Loucy (cell line): ENCODE measurements at regions not wholly inside any gene's neighbourhood (a gene's known extent, or its start where the extent isn't known, plus 50 kb on each side); places are given as distances from the start of the nearest gene placed in this dataset.

Experiments used
- EZH2phosphoT487 ChIP-seq: fragments of 200-600 bp; IDR thresholded peaks from 2 replicates; pipeline ENCODE4 v1.6.1; 2018; ENCODE audit warnings: antibody characterized with exemption, mild to moderate bottlenecking, moderate library complexity, borderline replicate concordance
- TF ChIP-seq, protein P1 (sequence below): fragments of 200-600 bp; sonication (generic); conservative IDR thresholded peaks from 2 replicates; pipeline ENCODE4 v1.5.1; 2014; ENCODE audit warnings: mild to moderate bottlenecking, antibody characterized with exemption, low read length

DNA sequence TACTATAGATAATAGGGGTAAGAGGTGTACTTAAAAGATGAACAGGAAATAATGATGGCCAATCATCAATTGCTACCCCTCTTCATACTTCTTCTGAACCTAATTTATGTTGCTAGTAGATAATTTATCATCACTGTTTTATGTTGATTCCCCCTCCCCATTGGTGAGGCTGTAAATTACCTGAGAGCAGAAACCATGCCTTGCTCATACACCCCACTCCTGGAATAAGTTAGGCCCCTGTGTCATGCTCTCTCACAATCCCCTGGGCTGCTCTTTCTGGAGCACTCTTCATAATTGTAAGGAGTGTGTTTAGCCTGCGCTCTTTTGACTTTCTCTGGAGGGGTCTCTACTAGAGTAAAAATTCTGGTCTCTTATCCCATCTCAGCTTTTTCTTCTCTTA is 180.7 kb downstream of the PAH start:
- TF ChIP-seq, protein P1, sequence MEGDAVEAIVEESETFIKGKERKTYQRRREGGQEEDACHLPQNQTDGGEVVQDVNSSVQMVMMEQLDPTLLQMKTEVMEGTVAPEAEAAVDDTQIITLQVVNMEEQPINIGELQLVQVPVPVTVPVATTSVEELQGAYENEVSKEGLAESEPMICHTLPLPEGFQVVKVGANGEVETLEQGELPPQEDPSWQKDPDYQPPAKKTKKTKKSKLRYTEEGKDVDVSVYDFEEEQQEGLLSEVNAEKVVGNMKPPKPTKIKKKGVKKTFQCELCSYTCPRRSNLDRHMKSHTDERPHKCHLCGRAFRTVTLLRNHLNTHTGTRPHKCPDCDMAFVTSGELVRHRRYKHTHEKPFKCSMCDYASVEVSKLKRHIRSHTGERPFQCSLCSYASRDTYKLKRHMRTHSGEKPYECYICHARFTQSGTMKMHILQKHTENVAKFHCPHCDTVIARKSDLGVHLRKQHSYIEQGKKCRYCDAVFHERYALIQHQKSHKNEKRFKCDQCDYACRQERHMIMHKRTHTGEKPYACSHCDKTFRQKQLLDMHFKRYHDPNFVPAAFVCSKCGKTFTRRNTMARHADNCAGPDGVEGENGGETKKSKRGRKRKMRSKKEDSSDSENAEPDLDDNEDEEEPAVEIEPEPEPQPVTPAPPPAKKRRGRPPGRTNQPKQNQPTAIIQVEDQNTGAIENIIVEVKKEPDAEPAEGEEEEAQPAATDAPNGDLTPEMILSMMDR: no peak
- TF ChIP-seq EZH2phosphoT487: no peak
